ENCODE measurements at regions not wholly inside any gene's neighbourhood (a gene's known extent, or its start where the extent isn't known, plus 50 kb on each side); places are given as distances from the start of the nearest gene placed in this dataset.

DNA sequence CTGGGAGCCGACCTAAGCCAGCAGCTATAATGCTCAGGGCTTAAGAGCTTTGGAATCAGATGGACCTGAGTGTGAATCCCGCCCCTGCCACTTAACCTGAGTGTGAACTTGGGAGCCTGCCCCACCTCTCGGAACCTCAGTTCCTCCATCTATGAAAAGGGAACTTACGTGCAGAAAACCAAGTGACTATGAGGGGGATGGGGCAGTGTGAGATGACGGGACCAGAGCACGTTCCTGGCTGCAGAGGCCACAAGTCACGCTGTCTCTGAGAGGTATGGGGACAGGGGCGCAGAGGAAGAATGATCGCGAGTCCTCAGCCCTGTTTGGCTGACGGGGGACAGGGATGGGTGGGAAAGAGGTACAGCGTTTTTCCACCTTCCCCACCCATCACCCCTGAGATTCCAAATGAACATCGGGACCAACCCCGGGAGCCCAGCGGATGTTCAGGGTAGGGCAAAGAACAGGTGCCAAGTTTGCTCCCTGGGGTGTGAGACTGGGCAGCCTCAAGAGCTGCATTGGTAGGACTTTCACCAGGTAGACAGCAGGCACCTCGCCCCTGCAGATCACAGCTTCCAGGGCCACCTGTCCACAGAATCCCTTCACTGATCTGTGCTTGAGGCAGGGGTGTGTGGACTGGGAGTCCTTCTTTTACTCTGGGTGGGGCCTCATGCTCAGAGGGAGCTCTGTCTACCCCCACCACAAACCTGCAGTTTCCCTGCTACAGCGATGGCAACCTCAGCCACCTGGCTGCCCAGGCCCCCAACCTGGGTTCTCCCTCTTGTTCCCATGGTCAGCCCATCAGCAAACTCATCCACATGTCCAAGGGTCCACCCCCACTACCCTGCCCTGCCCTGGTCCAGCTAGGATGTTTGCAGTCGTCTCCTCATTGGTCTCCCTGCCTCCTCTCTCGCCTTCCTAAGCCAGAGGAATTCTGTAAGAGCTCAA, 85.8 kb downstream of the CEBPB start:
- TF ChIP-seq POLR2A (IDR thresholded peaks at IDR 0.05; ENCODE audit: low read depth, low read length) (no peak), EZH2 (IDR thresholded peaks at IDR 0.05; ENCODE audit: borderline replicate concordance, low read depth, low read length, severe bottlenecking) (no peak)
- TF ChIP-seq, protein P1, sequence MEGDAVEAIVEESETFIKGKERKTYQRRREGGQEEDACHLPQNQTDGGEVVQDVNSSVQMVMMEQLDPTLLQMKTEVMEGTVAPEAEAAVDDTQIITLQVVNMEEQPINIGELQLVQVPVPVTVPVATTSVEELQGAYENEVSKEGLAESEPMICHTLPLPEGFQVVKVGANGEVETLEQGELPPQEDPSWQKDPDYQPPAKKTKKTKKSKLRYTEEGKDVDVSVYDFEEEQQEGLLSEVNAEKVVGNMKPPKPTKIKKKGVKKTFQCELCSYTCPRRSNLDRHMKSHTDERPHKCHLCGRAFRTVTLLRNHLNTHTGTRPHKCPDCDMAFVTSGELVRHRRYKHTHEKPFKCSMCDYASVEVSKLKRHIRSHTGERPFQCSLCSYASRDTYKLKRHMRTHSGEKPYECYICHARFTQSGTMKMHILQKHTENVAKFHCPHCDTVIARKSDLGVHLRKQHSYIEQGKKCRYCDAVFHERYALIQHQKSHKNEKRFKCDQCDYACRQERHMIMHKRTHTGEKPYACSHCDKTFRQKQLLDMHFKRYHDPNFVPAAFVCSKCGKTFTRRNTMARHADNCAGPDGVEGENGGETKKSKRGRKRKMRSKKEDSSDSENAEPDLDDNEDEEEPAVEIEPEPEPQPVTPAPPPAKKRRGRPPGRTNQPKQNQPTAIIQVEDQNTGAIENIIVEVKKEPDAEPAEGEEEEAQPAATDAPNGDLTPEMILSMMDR (IDR thresholded peaks at IDR 0.05; ENCODE audit: extremely low read depth in 1 of 2, insufficient read depth in 1 of 2, low read depth in 1 of 2, low read length in 2 of 2): no peak

All from endothelial cell of umbilical vein (primary cell).